Suprapubic skin (tissue), 4 donors: ENCODE measurements at regions not wholly inside any gene's neighbourhood (a gene's known extent, or its start where the extent isn't known, plus 50 kb on each side); places are given as distances from the start of the nearest gene placed in this dataset.

Experiments
- DNase-seq, 2 donors: peaks; one replicate each; pipeline ENCODE4 v3.0.0-alpha.2; 2019; ENCODE audit warnings: low spot score in 2 of 2
- H3K27ac ChIP-seq: fragments of 200-600 bp; sonication (generic); one replicate; pipeline ENCODE4 v1.5.1; 2019
- H3K27me3 ChIP-seq: fragments of 200-600 bp; sonication (generic); one replicate; pipeline ENCODE4 v1.5.1; 2019
- H3K36me3 ChIP-seq: fragments of 200-600 bp; sonication (generic); one replicate; pipeline ENCODE4 v1.5.1; 2019
- H3K4me1 ChIP-seq: fragments of 200-600 bp; sonication (generic); one replicate; pipeline ENCODE4 v1.5.1; 2019
- H3K4me3 ChIP-seq: fragments of 200-600 bp; sonication (generic); one replicate; pipeline ENCODE4 v1.5.1; 2019; ENCODE audit warnings: mild to moderate bottlenecking
- H3K9me3 ChIP-seq: fragments of 200-600 bp; sonication (generic); one replicate; pipeline ENCODE4 v1.5.1; 2019
- EP300 ChIP-seq: sonication (generic); formaldehyde crosslinking; IDR thresholded peaks from one replicate; pipeline ENCODE4 v1.6.1; 2017; ENCODE audit warnings: antibody characterized with exemption
- POLR2A ChIP-seq, 2 donors: fragments of 450-650 bp; IDR thresholded peaks; one replicate each; pipeline ENCODE4 v1.6.1; 2017; ENCODE audit warnings: antibody characterized with exemption in 2 of 2, mild to moderate bottlenecking in 2 of 2, moderate library complexity in 2 of 2
- POLR2AphosphoS5 ChIP-seq, 3 donors: sonication (generic); formaldehyde crosslinking; IDR thresholded peaks; one replicate each; pipeline ENCODE4 v1.6.1; 2017; ENCODE audit warnings: antibody characterized with exemption in 3 of 3
- WGBS: methylation state at CpG from one replicate; pipeline ENCODE4 v1.1.5; 2018; 5-methylcytosine and 5-hydroxymethylcytosine counted together
- TF ChIP-seq, protein P1 (sequence below), 2 donors: fragments of 200-600 bp in 1 of 2; fragments of 450-650 bp in 1 of 2; sonication (generic) in 1 of 2; IDR thresholded peaks; one replicate each; pipeline ENCODE4 v1.5.1; 2016 to 2019; ENCODE audit warnings: antibody characterized with exemption in 2 of 2, mild to moderate bottlenecking in 1 of 2, moderate library complexity in 1 of 2

DNA sequence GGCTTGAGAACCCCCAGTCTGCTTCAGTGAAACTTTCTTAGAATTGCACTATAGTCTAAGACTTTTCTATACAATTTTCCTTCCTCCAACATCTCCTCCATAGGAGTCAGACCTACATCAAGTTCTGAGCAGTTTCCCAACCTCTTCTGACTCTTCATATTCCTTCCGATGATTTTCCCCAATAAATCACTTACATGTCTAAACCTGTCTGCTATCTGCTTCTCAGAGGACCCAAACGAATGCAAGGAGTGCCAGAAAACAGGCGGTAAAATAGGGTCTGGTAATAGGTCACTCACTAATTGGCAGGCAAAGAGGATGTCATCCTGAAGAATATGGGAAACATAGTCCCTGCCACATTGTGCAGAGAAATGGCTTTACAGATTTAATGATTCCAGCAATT is 153.9 kb downstream of the PCDH18 start:
- H3K27me3 ChIP-seq, result no peaks in the 10 kb centered on the region
- H3K4me3 ChIP-seq, result no peak overlapping the region
- H3K27ac ChIP-seq, result no peak overlapping the region
- no peaks in the 10 kb centered on the region for H3K36me3 ChIP-seq
- 49% methylated on average over 3 of the region's 3 CpGs for WGBS
- TF ChIP-seq, protein P1, sequence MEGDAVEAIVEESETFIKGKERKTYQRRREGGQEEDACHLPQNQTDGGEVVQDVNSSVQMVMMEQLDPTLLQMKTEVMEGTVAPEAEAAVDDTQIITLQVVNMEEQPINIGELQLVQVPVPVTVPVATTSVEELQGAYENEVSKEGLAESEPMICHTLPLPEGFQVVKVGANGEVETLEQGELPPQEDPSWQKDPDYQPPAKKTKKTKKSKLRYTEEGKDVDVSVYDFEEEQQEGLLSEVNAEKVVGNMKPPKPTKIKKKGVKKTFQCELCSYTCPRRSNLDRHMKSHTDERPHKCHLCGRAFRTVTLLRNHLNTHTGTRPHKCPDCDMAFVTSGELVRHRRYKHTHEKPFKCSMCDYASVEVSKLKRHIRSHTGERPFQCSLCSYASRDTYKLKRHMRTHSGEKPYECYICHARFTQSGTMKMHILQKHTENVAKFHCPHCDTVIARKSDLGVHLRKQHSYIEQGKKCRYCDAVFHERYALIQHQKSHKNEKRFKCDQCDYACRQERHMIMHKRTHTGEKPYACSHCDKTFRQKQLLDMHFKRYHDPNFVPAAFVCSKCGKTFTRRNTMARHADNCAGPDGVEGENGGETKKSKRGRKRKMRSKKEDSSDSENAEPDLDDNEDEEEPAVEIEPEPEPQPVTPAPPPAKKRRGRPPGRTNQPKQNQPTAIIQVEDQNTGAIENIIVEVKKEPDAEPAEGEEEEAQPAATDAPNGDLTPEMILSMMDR (IDR thresholded peaks at IDR 0.05), result no peak
- TF ChIP-seq POLR2A (IDR thresholded peaks at IDR 0.05), result no peak
- TF ChIP-seq POLR2AphosphoS5 (IDR thresholded peaks at IDR 0.05), result no peak
- no peak for TF ChIP-seq EP300
- H3K4me1 ChIP-seq, result peaks cover 5% of the 10 kb centered on the region
- no peaks in the 10 kb centered on the region for H3K9me3 ChIP-seq
- DNase-seq, result no peak

DNA sequence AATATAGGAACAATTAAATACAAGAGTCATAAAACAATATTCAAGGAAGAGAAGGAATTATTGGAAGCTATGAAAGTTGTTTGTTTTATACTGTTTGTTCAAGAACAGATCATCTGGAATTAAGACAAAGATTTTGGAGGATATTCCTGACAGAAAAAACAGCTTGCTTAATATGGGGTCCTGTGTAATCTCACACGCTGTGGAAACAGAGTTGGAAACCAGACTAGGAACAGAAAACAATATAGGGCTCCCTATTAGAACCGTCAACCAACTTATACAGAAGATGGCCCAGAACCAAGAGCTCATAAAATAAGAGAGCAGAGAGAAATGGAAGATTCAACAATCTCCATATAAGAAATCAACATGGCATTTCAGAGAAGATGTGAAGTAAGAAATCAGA is 156.0 kb downstream of the PCDH18 start:
- TF ChIP-seq, protein P1 (IDR thresholded peaks at IDR 0.05), result no peak
- TF ChIP-seq POLR2AphosphoS5 (IDR thresholded peaks at IDR 0.05) (no peak), EP300 (no peak), POLR2A (IDR thresholded peaks at IDR 0.05) (no peak)
- no peak for DNase-seq
- Histone ChIP-seq H3K9me3 (no peaks in the 10 kb centered on the region), H3K27me3 (no peaks in the 10 kb centered on the region), H3K4me1 (peaks cover 5% of the 10 kb centered on the region), H3K36me3 (no peaks in the 10 kb centered on the region), H3K4me3 (no peak overlapping the region), H3K27ac (no peak overlapping the region)
- 68% methylated on average over 2 of the region's 2 CpGs for WGBS

GRCh38 chr4:137375111-137375850 is 157.0 kb downstream of the PCDH18 start:
- Histone ChIP-seq H3K36me3 (no peaks in the 10 kb centered on the region), H3K27me3 (no peaks in the 10 kb centered on the region), H3K9me3 (no peaks in the 10 kb centered on the region), H3K4me3 (no peak overlapping the region), H3K4me1 (peaks cover 5% of the 10 kb centered on the region), H3K27ac (no peak overlapping the region)
- 49% methylated on average over 2 of the region's 2 CpGs for WGBS
- no peak for DNase-seq
- TF ChIP-seq POLR2A (IDR thresholded peaks at IDR 0.05) (no peak), EP300 (no peak), POLR2AphosphoS5 (IDR thresholded peaks at IDR 0.05) (no peak)
- TF ChIP-seq, protein P1 (IDR thresholded peaks at IDR 0.05), result no peak

- DNase-seq, result no peak
- Histone ChIP-seq H3K27ac (no peak overlapping the region), H3K36me3 (no peaks in the 10 kb centered on the region), H3K27me3 (no peaks in the 10 kb centered on the region), H3K4me1 (peaks cover 5% of the 10 kb centered on the region), H3K9me3 (no peaks in the 10 kb centered on the region), H3K4me3 (no peak overlapping the region)
- 53% methylated on average over 2 of the region's 2 CpGs for WGBS
- TF ChIP-seq EP300, result no peak
- TF ChIP-seq, protein P1 (IDR thresholded peaks at IDR 0.05), result no peak
- TF ChIP-seq POLR2A (IDR thresholded peaks at IDR 0.05), result no peak
- TF ChIP-seq POLR2AphosphoS5 (IDR thresholded peaks at IDR 0.05), result no peak
Measured at GRCh38 chr4:137370679-137371078, 161.6 kb downstream of the PCDH18 start.

DNA sequence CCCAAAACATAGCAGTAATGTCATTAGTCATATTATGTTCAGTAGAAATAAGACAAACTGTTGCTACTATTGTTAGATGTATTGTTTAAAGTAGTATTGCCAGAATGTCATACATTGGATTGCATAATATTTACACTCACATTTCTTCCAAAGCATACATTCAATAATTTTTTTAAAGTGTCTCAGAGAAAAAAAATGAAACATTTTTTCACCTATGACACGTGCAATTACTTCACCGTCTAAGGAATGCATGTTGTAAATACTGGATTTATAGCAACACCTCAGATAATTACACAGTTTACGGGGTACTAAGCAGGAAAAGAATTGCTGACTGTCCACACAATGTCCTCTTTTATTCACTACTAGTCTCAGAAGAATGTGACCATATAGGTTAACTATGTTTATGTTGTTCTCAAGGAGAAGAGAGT is 162.1 kb downstream of the PCDH18 start:
- H3K4me1 ChIP-seq, result peaks cover 5% of the 10 kb centered on the region
- H3K27ac ChIP-seq, result no peak overlapping the region
- H3K36me3 ChIP-seq, result no peaks in the 10 kb centered on the region
- 59% methylated on average over 3 of the region's 3 CpGs for WGBS
- TF ChIP-seq POLR2AphosphoS5 (IDR thresholded peaks at IDR 0.05), result no peak
- no peaks in the 10 kb centered on the region for H3K27me3 ChIP-seq
- H3K4me3 ChIP-seq, result no peak overlapping the region
- H3K9me3 ChIP-seq, result no peaks in the 10 kb centered on the region
- DNase-seq, result no peak
